GM19452 (cell line): ENCODE measurements at regions not wholly inside any gene's neighbourhood (a gene's known extent, or its start where the extent isn't known, plus 50 kb on each side); places are given as distances from the start of the nearest gene placed in this dataset.

ENCODE experiments used
- ATAC-seq: cut with Tn5 transposase; IDR thresholded peaks from one replicate; pipeline ENCODE4 v1.9.1; 2021; ENCODE audit not compliant: unreplicated experiment

- ATAC-seq = no peak
Measured at GRCh38 chr11:31912808-31913207, 101.7 kb upstream of the PAX6 start.

GRCh38 chr11:31910950-31911576, 99.9 kb upstream of the PAX6 start:
- no peak for ATAC-seq

- ATAC-seq = no peak
Measured at GRCh38 chr11:31903225-31904074, 92.3 kb upstream of the PAX6 start.

- no peak for ATAC-seq
Measured at GRCh38 chr11:31902706-31903105, 91.6 kb upstream of the PAX6 start.

GRCh38 chr11:31895926-31896325, 84.8 kb upstream of the PAX6 start:
- ATAC-seq = no peak

GRCh38 chr11:31887180-31887579, 76.1 kb upstream of the PAX6 start:
- no peak for ATAC-seq

- no peak for ATAC-seq
Measured at GRCh38 chr11:31884080-31884479, 73.0 kb upstream of the PAX6 start.

GRCh38 chr11:31883435-31883834, 72.3 kb upstream of the PAX6 start:
- ATAC-seq = no peak

GRCh38 chr11:31882951-31883392, 71.8 kb upstream of the PAX6 start:
- no peak for ATAC-seq

- ATAC-seq = no peak
Measured at GRCh38 chr11:31881825-31882224, 70.7 kb upstream of the PAX6 start.

- no peak for ATAC-seq
Measured at GRCh38 chr11:31879681-31880080, 68.6 kb upstream of the PAX6 start.

- no peak for ATAC-seq
Measured at GRCh38 chr11:31877863-31878262, 66.7 kb upstream of the PAX6 start.

GRCh38 chr11:31877083-31877482, 66.0 kb upstream of the PAX6 start:
- no peak for ATAC-seq

- no peak for ATAC-seq
Measured at GRCh38 chr11:31875866-31876560, 64.9 kb upstream of the PAX6 start.

GRCh38 chr11:31874631-31875191, 63.6 kb upstream of the PAX6 start:
- no peak for ATAC-seq

- no peak for ATAC-seq
Measured at GRCh38 chr11:31873124-31873523, 62.0 kb upstream of the PAX6 start.

- no peak for ATAC-seq
Measured at GRCh38 chr11:31872076-31872443, 60.9 kb upstream of the PAX6 start.

- no peak for ATAC-seq
Measured at GRCh38 chr11:31871310-31872075, 60.4 kb upstream of the PAX6 start.

GRCh38 chr11:31870609-31871309, 59.6 kb upstream of the PAX6 start:
- no peak for ATAC-seq

GRCh38 chr11:31869986-31870385, 58.9 kb upstream of the PAX6 start:
- no peak for ATAC-seq
